HG02610 (cell line): ENCODE measurements at regions not wholly inside any gene's neighbourhood (a gene's known extent, or its start where the extent isn't known, plus 50 kb on each side); places are given as distances from the start of the nearest gene placed in this dataset.

ENCODE experiments used
- ATAC-seq: cut with Tn5 transposase; IDR thresholded peaks from one replicate; pipeline ENCODE4 v1.9.1; 2021; ENCODE audit warnings: mild to moderate bottlenecking, moderate library complexity; ENCODE audit not compliant: unreplicated experiment

DNA sequence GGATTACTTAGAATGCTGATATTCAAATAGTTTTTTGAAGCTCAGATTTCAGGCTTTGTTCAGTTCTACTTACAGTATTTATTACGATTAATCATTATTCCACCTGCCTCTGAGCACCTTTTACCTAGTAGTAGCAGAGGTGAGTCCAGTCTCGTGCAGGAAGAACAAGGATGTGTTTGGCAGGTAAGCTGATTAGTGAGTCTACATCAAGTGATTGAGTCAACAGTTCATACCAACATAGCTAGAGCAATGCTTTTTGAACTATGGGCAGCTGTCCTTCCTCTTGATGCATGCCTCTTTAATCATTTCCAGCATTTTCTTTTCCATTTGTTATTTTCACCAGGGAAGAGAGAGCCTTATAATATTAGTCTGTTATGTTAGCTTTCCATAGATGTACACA is 838.9 kb downstream of the USP25 start:
- no peak for ATAC-seq

DNA sequence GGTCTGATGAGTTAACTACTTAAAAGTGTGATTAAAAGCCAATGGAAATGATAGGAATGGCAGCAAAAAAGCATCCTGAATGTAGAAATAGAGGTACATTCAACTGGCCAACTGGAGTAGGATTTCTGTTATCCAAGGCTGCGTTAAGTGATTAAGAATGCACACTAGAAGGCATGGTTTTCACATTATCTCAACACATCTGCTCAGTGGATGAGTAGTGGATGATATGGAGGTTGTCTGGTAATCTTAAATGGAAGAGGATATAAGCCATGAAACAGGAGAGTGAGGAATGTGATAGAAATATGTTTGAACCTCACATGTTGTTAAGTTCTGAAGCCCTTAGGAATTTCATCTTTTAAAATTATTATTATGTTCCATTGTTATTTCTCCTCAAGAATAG is 839.9 kb downstream of the USP25 start:
- no peak for ATAC-seq

DNA sequence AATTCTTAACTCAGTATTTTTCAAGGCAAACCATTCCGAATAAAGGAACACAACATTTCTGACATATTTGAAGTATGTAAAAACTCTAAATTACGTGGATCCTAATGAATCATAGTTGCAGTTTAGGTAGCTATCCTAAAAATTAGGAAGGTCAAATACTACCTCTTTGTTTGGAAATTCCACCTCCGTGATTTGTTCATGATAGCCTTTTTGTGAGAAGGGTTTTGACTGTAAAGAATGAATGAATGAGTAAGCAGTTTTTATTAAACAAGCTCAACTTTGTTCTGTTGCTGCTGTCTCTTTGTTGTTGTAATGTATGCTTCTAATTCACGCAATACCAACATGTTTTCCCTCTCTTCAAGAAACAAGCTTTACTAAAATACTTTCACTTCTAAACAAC is 840.4 kb downstream of the USP25 start:
- ATAC-seq: no peak

DNA sequence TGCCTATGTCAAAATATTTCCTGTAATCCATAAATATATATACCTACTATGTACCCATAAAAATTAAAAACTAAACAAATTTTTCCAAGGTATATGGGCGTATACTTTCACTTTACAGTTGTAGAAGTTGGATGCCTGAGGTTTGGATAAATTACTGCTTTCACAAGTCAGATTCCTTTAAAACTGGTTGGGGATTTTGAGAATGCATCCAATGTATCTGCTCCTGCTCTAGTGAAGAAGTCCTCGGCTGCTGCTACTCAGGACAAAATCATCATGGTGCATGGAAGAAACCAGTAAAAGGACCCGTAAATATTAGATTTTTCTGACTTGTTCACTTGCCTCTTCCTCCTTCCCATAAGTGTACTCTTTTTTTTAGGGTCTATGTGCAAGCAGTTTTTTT is 841.1 kb downstream of the USP25 start:
- ATAC-seq: no peak

DNA sequence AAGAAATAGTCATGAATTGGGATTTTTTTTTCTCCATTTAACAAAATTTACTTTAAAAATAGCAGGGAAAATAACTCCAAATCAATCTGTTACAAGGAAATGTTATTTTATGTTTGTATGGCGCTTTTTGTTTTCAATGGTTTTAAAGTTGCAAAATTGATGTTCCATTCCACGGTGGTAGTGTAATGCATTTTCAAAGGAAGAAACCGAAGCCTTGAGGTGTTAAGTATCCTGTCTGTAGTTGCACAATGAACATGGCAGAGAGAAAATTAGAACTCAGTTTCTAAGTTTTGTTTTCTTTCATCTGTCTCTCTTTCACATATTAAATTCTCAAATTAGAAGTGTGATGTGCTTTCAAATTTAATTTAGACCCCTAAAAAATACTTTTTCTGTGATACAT is 841.8 kb downstream of the USP25 start:
- no peak for ATAC-seq

DNA sequence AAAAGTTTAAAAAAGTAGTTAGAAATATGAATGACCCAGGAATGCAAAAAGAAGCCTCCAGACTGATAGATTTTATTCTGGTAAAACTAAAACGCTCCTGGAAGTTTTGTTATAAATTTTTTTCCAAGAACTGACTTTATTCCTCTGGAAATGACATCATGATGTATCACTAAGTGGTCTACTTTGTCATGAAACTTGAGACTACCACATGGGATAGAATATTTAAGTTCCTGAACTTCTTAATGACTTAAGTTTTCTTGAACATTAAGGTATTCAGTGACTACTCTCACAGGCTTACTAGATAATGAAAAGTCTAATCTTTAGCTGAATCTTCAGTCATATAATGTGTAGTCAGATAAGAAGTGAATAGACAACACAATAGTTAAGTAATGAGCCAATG is 842.2 kb downstream of the USP25 start:
- no peak for ATAC-seq

DNA sequence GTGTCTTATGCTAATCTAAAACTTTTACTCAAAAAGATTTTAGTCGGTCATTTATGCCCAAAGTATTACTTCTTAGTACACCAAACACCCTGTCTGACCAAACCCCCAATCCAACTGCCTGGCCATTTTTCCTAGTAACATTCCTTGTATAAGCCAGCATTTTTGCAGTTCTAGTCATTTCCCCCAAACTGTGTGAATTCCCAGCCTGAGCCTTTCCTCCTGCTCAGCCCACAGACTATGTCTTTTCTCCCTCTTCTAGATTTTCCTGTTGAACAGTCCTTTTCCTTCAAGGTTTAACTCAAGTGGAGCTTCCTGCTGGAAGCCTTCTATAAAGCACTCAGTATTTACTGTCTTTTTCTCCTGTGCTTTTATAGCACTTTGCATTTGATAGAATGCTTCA is 843.8 kb downstream of the USP25 start:
- ATAC-seq: no peak

DNA sequence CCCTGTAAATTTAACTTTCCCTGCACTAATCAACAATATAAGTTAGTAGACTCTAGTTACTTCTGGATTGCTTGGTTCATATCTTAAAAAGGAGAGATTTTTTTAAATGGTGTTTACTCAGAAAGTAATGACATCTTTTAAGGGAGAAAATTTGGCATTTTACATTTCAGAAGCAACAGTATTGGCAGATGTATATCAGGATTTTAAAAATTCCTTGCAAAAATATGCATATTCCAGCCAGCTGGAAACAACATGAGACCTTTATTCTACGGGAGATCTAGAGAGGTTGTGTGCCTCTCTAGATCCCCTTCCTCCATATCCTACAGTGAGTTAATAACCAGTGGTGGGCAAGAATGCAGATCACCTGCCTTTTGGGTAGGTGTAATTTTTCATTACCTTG is 848.2 kb downstream of the USP25 start:
- ATAC-seq: no peak

DNA sequence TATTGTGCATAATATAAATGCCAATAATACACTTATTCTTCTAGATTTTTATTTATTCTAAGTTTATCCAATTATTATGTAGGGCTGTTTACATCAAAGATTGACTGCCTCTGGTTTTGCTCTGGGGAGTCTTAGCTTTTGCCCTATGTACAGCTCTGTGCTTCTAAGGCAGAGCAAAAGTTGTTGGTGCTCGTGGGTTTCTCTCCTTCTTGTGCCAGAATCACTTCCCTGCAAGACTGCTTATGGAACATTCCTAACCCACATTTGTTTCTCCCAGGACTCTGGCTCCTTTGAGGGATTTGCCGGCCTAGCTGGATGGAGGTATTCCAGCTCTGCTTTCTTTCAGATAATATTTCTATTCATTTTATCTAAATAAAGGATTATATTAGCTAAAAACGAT is 849.1 kb downstream of the USP25 start:
- ATAC-seq: no peak

DNA sequence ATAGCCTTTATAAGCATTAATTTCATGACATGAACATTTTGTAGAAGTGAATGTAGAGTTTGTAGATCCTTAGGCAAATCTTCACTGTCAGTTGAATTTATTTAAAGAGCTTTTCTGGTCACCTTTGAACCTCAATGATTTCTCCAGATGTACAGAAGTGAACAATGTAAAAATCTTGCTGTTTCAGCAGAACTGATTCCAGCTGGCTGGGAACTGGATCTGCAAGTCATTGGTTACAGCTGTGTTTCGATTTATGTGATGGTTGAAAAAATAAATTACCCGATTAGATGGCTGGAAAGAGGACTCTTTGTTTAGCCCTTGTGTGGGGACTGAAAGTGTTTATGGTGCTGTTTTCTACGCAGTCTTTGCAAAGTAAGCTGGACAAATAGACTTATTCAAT is 849.8 kb downstream of the USP25 start:
- no peak for ATAC-seq

DNA sequence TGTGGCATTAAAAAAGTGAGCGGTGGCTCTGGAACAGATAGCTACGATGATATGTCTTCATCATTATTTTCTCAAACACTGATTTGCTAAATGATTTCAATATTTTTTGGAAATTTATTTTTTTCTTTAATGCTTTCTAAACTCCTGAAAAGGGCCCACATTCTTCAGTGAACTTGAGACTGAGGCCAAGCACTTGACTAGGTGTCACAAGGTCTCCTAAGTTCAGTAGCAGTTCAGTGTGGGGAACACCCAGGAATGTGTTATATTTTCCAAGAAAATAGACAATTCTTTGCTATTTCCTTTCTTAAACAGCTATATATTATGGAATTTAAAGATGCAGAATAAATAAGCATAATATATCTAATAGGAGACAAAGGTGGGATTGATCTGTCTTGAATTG is 850.9 kb downstream of the USP25 start:
- ATAC-seq: no peak

DNA sequence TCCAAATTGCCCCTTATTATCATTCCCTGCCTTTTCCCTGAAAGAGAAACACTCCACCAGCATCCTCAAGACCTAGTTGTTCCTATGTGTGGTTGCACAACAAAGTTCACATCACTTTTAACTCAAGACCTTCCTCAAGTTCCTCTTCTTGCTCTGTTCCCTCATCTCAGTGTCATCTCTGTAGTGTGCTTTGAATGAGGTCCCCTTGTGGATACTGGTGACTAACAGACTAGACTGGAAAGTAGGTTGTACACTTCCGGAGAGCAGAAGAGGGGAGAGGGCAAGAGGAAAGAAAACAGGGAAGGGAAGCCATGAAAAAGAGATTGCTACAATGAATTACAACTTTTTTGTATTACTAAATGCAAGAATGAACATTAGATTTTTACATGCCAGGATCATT is 853.8 kb downstream of the USP25 start:
- no peak for ATAC-seq

DNA sequence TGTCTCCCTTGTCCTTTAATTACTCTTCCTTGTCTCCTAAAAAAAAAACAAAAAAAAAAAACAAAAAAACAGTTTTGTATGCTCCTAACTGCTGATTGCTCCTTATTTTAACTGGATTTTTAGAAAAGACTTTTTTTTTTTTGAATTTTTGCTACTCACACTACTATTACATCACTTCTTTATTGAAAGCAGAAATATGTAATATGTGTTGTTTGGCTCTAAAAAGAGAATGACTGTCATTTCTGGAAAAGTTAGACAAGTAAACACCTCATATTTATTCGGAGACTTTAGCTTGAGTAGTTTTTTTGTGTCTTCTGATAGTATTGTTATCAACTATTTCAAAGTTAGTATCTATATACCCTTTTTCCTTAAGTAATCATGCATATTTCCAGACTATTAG is 855.0 kb downstream of the USP25 start:
- no peak for ATAC-seq

DNA sequence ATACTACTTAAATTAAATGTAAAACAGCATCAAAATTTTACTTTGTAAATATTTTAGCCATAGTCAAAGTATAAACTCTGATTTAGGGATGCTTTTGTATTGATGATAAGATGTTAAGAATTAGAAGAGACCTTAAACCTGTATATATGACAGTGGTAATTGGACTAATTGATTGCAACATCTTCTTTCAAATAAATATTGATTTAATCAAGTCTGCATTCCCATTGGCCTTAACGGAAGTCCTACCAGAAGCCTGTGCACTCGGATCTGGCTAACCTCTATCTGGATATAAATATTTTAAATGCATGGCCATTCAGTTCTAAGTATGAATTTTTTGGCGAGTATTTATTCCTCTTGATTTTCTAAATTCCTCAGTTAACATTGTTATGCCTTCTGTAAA is 856.1 kb downstream of the USP25 start:
- no peak for ATAC-seq

DNA sequence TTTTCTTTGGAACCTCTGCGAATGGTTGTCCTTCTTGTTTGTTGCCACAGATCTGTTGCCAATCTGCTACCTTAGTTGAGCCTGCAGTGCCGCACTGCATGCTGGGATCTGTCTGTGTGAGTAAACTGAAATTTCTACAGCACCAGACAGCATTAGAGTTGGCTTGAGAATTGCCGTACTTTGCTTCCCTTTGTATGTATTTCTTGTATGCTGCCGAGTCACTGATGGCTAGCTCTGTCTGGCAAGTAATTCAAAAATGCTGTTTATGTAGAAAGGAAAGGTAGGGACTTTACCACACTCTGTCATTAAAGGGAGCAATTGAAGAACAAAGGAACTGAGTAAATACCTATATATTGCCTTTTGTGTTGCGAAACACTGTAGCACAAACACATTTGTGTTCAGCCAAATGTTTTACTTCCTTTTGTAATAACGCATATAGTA is 857.4 kb downstream of the USP25 start:
- no peak for ATAC-seq

DNA sequence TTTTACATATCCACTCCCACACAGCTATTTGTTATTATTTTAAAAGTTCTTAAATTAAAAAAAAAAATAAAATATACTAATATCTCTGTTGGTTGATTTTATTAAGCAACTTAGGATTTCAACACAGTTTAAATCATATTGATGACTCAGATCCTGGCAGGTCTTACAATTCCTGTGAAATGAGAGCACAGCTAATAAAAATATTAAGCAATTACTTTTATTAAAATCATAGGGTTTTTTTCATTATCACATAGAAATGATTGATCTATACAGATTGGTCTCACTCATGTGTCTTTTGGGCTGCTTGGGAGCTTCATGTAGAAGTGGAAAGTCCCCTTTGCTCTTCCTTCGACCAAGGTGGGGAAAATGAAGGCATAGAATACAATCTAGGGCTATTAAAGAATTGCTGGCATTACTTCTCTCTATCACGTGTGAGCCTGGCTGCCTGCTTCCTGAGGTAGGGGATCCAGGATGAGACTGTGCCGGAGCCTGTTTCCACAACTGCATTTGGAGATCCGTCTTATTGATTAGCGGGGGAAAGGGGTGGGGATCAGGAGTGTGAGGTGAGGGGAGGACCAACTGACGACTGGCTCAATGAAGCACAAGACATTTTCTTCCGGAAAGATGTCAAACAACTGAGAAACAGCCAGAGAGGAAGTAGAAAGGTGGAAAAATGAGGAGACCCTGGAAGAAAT is 858.0 kb downstream of the USP25 start:
- ATAC-seq: no peak

DNA sequence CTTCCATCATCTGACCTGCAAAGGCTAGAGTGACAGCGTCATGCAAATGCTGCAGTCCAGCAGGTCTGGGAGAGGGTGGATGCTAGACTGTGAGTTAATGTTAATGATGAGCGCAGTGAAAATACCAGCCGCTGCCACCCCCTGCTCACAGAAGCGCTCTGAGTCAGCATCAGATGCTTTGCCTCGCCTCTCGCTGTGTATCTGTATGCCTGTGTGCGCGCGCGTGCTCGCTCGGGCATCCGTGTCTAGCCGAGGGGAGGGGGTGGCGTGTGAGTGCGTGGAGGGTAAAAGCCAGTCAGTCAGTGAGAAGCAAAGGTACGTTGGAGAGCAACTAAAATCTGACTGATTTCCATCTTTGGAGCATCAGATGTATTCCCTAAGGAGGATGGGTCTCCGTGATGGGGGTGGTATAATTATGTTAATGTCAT is 858.7 kb downstream of the USP25 start:
- no peak for ATAC-seq

DNA sequence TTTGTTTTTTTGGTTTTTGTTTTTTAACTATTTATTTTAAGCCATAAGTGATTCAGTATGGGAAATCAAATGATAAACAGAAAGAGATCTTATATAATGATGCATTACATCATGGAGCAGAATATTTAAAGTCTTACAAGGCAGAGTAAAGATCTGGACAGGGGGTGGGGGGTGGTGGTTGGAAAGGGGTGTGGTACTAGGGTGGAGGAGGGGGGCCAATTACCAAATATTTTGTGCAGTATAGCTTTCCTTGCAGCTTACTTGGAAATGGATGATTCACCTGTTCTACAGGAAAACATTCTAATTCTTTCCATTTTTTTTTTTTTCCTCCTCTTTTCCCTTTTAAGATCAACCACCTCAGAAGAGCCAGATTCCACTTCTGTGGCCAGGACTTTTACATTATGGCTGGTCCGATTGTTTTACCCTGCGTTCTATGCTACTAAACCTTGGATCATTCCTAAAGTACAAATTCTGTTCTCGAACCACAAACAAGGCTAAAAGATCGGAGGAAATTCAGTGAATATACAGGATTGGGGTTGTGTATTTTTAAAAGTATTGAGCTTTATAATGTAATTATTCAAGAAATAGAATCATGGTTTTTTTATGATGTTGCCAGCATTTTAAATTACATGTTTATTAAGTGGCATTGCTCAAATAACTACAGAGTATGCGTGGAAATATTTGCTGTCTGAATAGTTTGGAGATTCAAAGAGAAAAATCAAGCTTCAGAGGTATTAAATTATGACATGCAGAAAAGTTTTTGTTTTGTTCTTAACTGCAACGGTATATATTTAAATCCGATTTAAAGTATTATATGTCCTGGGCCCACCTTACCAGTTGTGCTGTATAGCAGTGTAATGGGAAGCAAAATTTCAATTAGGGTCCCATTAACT is 859.5 kb downstream of the USP25 start:
- ATAC-seq: no peak

DNA sequence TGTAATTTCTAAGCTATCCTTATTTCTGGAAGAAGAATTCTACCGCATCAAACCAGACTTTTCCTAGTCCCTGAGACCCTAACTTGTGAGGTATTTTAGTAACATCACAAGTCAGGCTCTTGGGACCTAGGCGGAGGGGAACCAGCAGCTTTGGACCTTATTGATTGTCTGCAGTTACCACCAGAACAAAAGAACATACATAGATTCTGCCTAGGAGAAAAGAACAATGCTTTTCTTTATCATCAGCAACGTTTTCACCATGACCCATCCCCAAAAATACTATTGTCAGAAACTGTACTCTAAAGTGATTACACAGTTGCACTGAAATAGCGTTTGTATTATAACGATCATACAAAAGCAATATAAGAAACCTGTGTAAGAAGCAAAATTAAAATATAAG is 860.4 kb downstream of the USP25 start:
- ATAC-seq: no peak

DNA sequence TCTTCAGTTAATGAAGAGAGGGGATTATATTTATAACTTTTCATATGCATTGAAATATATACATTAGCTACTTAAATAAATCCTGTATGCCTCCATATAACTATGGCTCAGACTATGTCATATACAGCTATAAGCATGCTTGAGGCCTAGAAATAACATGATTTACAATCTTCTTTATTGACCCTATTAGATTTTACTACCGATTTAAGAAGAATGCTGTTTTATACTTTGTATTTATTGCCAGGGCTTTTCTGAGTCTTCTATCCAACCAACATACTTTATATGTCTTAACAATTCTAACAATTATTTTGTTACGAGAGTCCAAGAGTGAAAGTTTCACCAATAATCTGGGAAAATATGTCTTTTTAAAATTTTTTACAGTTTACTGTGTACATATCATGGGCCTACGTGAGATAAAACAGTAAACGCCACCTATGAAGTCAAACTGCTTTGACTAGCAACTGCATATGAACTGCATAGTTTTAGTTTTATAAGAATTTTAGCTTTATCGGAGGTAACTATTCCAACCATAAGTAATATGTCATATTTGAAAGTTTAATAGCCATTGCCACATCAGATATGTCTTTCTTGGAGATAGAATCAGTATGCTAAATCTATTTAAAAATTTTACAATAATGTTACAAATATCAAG is 861.0 kb downstream of the USP25 start:
- no peak for ATAC-seq

DNA sequence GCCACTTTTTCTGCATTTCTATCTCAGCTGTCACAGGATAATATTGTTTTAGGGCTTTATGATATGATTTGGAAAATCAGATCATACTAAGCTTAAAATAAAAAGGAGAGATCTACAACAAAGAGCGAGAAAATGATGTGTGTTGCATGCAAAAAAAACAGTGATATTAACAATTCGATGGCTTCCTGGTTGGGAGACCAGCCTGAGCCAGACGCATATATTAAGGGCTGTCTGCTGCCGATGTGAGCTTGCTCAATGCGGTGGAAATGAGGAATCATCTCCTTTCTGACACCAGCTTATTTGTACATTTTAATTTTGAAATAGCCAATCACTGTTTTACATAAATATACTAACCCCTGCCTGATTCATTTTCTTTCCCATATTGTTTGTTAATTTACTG is 862.6 kb downstream of the USP25 start:
- no peak for ATAC-seq

DNA sequence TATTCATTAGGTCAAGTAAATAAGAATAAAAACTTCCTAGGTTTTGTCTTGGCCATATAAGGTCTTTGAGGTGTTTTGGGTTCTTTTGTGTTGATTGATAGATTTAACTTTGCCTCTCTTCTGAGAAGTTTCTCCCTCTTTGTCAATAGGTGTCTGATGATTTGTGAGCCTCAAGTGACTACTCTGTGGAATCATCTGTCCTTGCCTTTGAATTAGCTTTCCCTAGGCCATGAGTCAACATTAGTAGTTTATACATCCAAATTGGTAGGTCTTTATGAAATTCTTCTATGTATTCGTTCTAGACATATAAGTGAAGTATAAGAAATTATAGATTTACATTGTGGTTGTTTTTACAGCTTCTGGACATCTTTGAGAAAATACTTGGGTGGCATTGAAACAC is 864.4 kb downstream of the USP25 start:
- no peak for ATAC-seq
